HTR-8/SVneo (cell line): ENCODE measurements at regions not wholly inside any gene's neighbourhood (a gene's known extent, or its start where the extent isn't known, plus 50 kb on each side); places are given as distances from the start of the nearest gene placed in this dataset.

ENCODE experiments used
- DNase-seq: peaks from one replicate; pipeline ENCODE4 v3.0.0; 2011; ENCODE audit warnings: low spot score, mixed read lengths; ENCODE audit not compliant: insufficient read length
- FAIRE-seq: peaks from 2 replicates; lab custom pipeline; 2011; peaks lifted over from hg19 to GRCh38; lab: Jason Lieb, UNC

GRCh38 chr14:81668626-81669274 lies 135.1 kb upstream of the SEL1L start:
- FAIRE-seq, result no peak
- DNase-seq, result no peak

- no peak for DNase-seq
- FAIRE-seq, result no peak
Measured at GRCh38 chr14:81669308-81669707, 135.7 kb upstream of the SEL1L start.

GRCh38 chr14:81673930-81674329 lies 140.3 kb upstream of the SEL1L start:
- no peak for DNase-seq
- no peak for FAIRE-seq

GRCh38 chr14:81676395-81676794 lies 142.7 kb upstream of the SEL1L start:
- FAIRE-seq, result no peak
- DNase-seq, result no peak

- FAIRE-seq (no peak), DNase-seq (no peak)
Measured at GRCh38 chr14:81676879-81677278, 143.2 kb upstream of the SEL1L start.

GRCh38 chr14:81677736-81678135 lies 144.1 kb upstream of the SEL1L start:
- FAIRE-seq, result no peak

GRCh38 chr14:81679226-81679625 lies 145.6 kb upstream of the SEL1L start:
- DNase-seq (no peak), FAIRE-seq (no peak)

More at GRCh38 chr14:81677736-81678135, 144.1 kb upstream of the SEL1L start:
- no peak for DNase-seq

GRCh38 chr14:81681541-81681940 lies 147.9 kb upstream of the SEL1L start:
- DNase-seq (no peak), FAIRE-seq (no peak)

- DNase-seq (no peak), FAIRE-seq (no peak)
Measured at GRCh38 chr14:81682134-81682533, 148.5 kb upstream of the SEL1L start.

GRCh38 chr14:81682701-81683100 lies 149.0 kb upstream of the SEL1L start:
- FAIRE-seq (no peak), DNase-seq (no peak)

- DNase-seq (no peak), FAIRE-seq (no peak)
Measured at GRCh38 chr14:81684696-81685095, 151.0 kb upstream of the SEL1L start.

- FAIRE-seq, result no peak
- no peak for DNase-seq
Measured at GRCh38 chr14:81686512-81686911, 152.9 kb upstream of the SEL1L start.

- no peak for FAIRE-seq
Measured at GRCh38 chr14:81691931-81692330, 158.3 kb upstream of the SEL1L start.

GRCh38 chr14:81694419-81694818 lies 160.8 kb upstream of the SEL1L start:
- FAIRE-seq, result no peak
- DNase-seq, result no peak

More at GRCh38 chr14:81691931-81692330, 158.3 kb upstream of the SEL1L start:
- DNase-seq, result no peak

- no peak for FAIRE-seq
- DNase-seq, result no peak
Measured at GRCh38 chr14:81709681-81710080, 176.0 kb upstream of the SEL1L start.

GRCh38 chr14:81710232-81710845 lies 176.7 kb upstream of the SEL1L start:
- peak; percentile 23 for DNase-seq
- no peak for FAIRE-seq

GRCh38 chr14:81715731-81716130 lies 182.1 kb upstream of the SEL1L start:
- no peak for DNase-seq
- FAIRE-seq, result no peak

- DNase-seq, result no peak
- FAIRE-seq, result no peak
Measured at GRCh38 chr14:81716953-81717352, 183.3 kb upstream of the SEL1L start.

- DNase-seq (no peak), FAIRE-seq (no peak)
Measured at GRCh38 chr14:81723956-81724355, 190.3 kb upstream of the SEL1L start.

GRCh38 chr14:81727218-81727617 lies 193.6 kb upstream of the SEL1L start:
- no peak for FAIRE-seq
- DNase-seq, result no peak

GRCh38 chr14:81728447-81728846 lies 194.8 kb upstream of the SEL1L start:
- no peak for DNase-seq
- no peak for FAIRE-seq

GRCh38 chr14:81729622-81730021 lies 196.0 kb upstream of the SEL1L start:
- DNase-seq (no peak), FAIRE-seq (no peak)
